Neural progenitor cell (in vitro differentiated cells): ENCODE measurements at regions not wholly inside any gene's neighbourhood (a gene's known extent, or its start where the extent isn't known, plus 50 kb on each side); places are given as distances from the start of the nearest gene placed in this dataset.

Source experiments
- DNase-seq: peaks from one replicate; pipeline ENCODE4 v3.0.0-alpha.2; 2016; ENCODE audit warnings: low spot score
- H2AFZ ChIP-seq: fragments of 200-600 bp; sonication (generic); replicated peaks from 2 replicates; pipeline ENCODE4 v1.6.1; 2016; ENCODE audit warnings: antibody characterized with exemption
- H3F3A ChIP-seq: fragments of 200-600 bp; sonication (generic); 2 replicates; pipeline ENCODE4 v1.6.1; 2016; ENCODE audit warnings: antibody characterized with exemption, low read depth
- H3K27ac ChIP-seq: fragments of 200-600 bp; sonication (generic); 2 replicates; pipeline ENCODE4 v1.5.1; 2016; ENCODE audit warnings: mild to moderate bottlenecking
- H3K27me3 ChIP-seq: fragments of 200-600 bp; sonication (generic); 2 replicates; pipeline ENCODE4 v1.6.1; 2016; ENCODE audit warnings: mild to moderate bottlenecking, moderate library complexity
- H3K36me3 ChIP-seq: fragments of 200-600 bp; sonication (generic); 2 replicates; pipeline ENCODE4 v1.5.1; 2016
- H3K4me1 ChIP-seq: fragments of 200-600 bp; sonication (generic); 2 replicates; pipeline ENCODE4 v1.6.1; 2016; ENCODE audit warnings: mixed run types
- H3K4me2 ChIP-seq: fragments of 200-600 bp; sonication (generic); 2 replicates; pipeline ENCODE4 v1.6.1; 2016
- H3K4me3 ChIP-seq: fragments of 200-600 bp; sonication (generic); 2 replicates; pipeline ENCODE4 v1.5.1; 2016
- H3K79me2 ChIP-seq: fragments of 200-600 bp; sonication (generic); 2 replicates; pipeline ENCODE4 v1.6.1; 2016; ENCODE audit warnings: low read depth
- H3K9ac ChIP-seq: fragments of 200-600 bp; sonication (generic); 2 replicates; pipeline ENCODE4 v1.6.1; 2016
- H3K9me3 ChIP-seq: fragments of 200-600 bp; sonication (generic); 2 replicates; pipeline ENCODE4 v1.5.1; 2016; ENCODE audit warnings: low read depth
- H4K20me1 ChIP-seq: fragments of 200-600 bp; sonication (generic); 2 replicates; pipeline ENCODE4 v1.6.1; 2016; ENCODE audit warnings: low read depth
- H3K27ac Mint-ChIP-seq: 3 replicates; pipeline ENCODE4 v1.8.0; 2021; ENCODE audit warnings: mixed read lengths
- H3K27me3 Mint-ChIP-seq: 2 replicates; pipeline ENCODE4 v1.8.0; 2022; ENCODE audit warnings: low read depth, mild to moderate bottlenecking, inconsistent platforms, moderate library complexity, mixed read lengths; ENCODE audit not compliant: insufficient read depth
- H3K36me3 Mint-ChIP-seq: 3 replicates; pipeline ENCODE4 v1.8.0; 2021; ENCODE audit warnings: mixed read lengths
- H3K4me1 Mint-ChIP-seq: 3 replicates; pipeline ENCODE4 v1.8.0; 2021; ENCODE audit warnings: mixed read lengths
- H3K4me3 Mint-ChIP-seq: 3 replicates; pipeline ENCODE4 v1.8.0; 2021; ENCODE audit warnings: mild to moderate bottlenecking, moderate library complexity, mixed read lengths
- H3K9me3 Mint-ChIP-seq: 3 replicates; pipeline ENCODE4 v1.8.0; 2020; ENCODE audit warnings: mixed read lengths
- CTCF ChIP-seq: fragments of 200-600 bp; sonication (generic); IDR thresholded peaks from 2 replicates; pipeline ENCODE4 v1.5.1; 2017; ENCODE audit warnings: antibody characterized with exemption, mild to moderate bottlenecking
- EZH2 ChIP-seq: fragments of 200-600 bp; sonication (generic); IDR thresholded peaks from 2 replicates; pipeline ENCODE4 v1.6.1; 2017; ENCODE audit warnings: antibody characterized with exemption, mild to moderate bottlenecking, moderate library complexity
- EZH2phosphoT487 ChIP-seq: fragments of 200-600 bp; sonication (generic); IDR thresholded peaks from 2 replicates; pipeline ENCODE4 v1.6.1; 2017; ENCODE audit warnings: antibody characterized with exemption

DNA sequence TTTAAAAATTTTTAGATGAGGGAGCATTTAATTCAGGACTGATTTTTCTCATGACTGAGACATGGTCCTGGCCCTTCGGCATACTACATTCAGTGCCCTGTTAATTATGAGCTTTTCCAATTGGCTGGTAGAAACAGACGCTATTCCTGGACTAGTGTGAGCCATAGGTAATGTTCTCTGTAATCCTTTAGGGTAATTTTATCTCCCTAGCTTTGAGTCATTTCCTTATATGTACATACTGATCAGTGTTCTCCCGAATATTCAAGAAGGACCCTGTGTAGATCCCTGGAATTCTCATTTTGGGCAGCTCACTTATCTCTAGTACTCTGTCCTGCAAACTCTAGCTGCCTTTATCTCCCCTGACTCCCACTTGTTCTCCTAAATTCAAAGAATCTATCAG is 92.6 kb upstream of the NPY start:
- no peak overlapping the region for H3K4me3 ChIP-seq
- no peak overlapping the region for H3K4me3 Mint-ChIP-seq
- H2AFZ ChIP-seq, result no peak overlapping the region
- H3K79me2 ChIP-seq, result no peaks in the 10 kb centered on the region
- H3K36me3 ChIP-seq, result no peaks in the 10 kb centered on the region
- DNase-seq, result no peak
- H3K9me3 ChIP-seq, result no peaks in the 10 kb centered on the region
- no peaks in the 10 kb centered on the region for H3K4me1 ChIP-seq
- H3K36me3 Mint-ChIP-seq, result no peaks in the 10 kb centered on the region
- no peak overlapping the region for H3K4me2 ChIP-seq
- H3K4me1 Mint-ChIP-seq, result no peaks in the 10 kb centered on the region
- no peaks in the 10 kb centered on the region for H3F3A ChIP-seq
- H3K27me3 ChIP-seq, result no peaks in the 10 kb centered on the region
- no peak for TF ChIP-seq EZH2phosphoT487
- no peak for TF ChIP-seq EZH2
- TF ChIP-seq CTCF, result no peak
- no peaks in the 10 kb centered on the region for H4K20me1 ChIP-seq
- H3K27ac ChIP-seq, result no peak overlapping the region
- no peaks in the 10 kb centered on the region for H3K27me3 Mint-ChIP-seq
- H3K9ac ChIP-seq, result no peak overlapping the region
- no peak overlapping the region for H3K27ac Mint-ChIP-seq
- peaks cover 2% of the 10 kb centered on the region for H3K9me3 Mint-ChIP-seq

GRCh38 chr7:24192053-24192452 is 91.9 kb upstream of the NPY start:
- no peak for DNase-seq
- Mint-ChIP-seq H3K27me3 (no peaks in the 10 kb centered on the region), H3K27ac (no peak overlapping the region)

GRCh38 chr7:24192691-24193090 is 91.3 kb upstream of the NPY start:
- H3K27ac Mint-ChIP-seq, result no peak overlapping the region
- Histone ChIP-seq H3K9me3 (no peaks in the 10 kb centered on the region), H3K79me2 (no peaks in the 10 kb centered on the region), H3K27me3 (no peaks in the 10 kb centered on the region), H3K36me3 (no peaks in the 10 kb centered on the region), H3K27ac (no peak overlapping the region), H3F3A (no peaks in the 10 kb centered on the region), H3K9ac (no peak overlapping the region), H3K4me3 (no peak overlapping the region), H3K4me1 (no peaks in the 10 kb centered on the region), H4K20me1 (no peaks in the 10 kb centered on the region), H3K4me2 (no peak overlapping the region), H2AFZ (no peak overlapping the region)
- TF ChIP-seq EZH2 (no peak), EZH2phosphoT487 (no peak), CTCF (no peak)
- no peak overlapping the region for H3K4me3 Mint-ChIP-seq
- no peaks in the 10 kb centered on the region for H3K36me3 Mint-ChIP-seq
- DNase-seq, result no peak
- H3K4me1 Mint-ChIP-seq, result no peaks in the 10 kb centered on the region
- peaks cover 2% of the 10 kb centered on the region for H3K9me3 Mint-ChIP-seq
- H3K27me3 Mint-ChIP-seq, result peaks cover 2% of the 10 kb centered on the region

More at GRCh38 chr7:24192053-24192452, 91.9 kb upstream of the NPY start:
- no peaks in the 10 kb centered on the region for H3K9me3 ChIP-seq
- TF ChIP-seq EZH2phosphoT487, result no peak
- H3K27ac ChIP-seq, result no peak overlapping the region
- H3K9ac ChIP-seq, result no peak overlapping the region
- no peaks in the 10 kb centered on the region for H3F3A ChIP-seq
- Mint-ChIP-seq H3K9me3 (peaks cover 2% of the 10 kb centered on the region), H3K36me3 (no peaks in the 10 kb centered on the region), H3K4me1 (no peaks in the 10 kb centered on the region), H3K4me3 (no peak overlapping the region)
- H3K79me2 ChIP-seq, result no peaks in the 10 kb centered on the region
- H2AFZ ChIP-seq, result no peak overlapping the region
- H3K4me2 ChIP-seq, result no peak overlapping the region
- no peaks in the 10 kb centered on the region for H3K4me1 ChIP-seq
- H3K36me3 ChIP-seq, result no peaks in the 10 kb centered on the region
- H3K27me3 ChIP-seq, result no peaks in the 10 kb centered on the region
- H3K4me3 ChIP-seq, result no peak overlapping the region
- H4K20me1 ChIP-seq, result no peaks in the 10 kb centered on the region

GRCh38 chr7:24197852-24198251 is 86.1 kb upstream of the NPY start:
- Histone ChIP-seq H3K27me3 (no peaks in the 10 kb centered on the region), H4K20me1 (no peaks in the 10 kb centered on the region), H3F3A (no peaks in the 10 kb centered on the region), H3K9me3 (no peaks in the 10 kb centered on the region), H3K4me1 (no peaks in the 10 kb centered on the region), H3K79me2 (no peaks in the 10 kb centered on the region), H3K36me3 (no peaks in the 10 kb centered on the region), H3K4me3 (no peak overlapping the region), H2AFZ (no peak overlapping the region), H3K9ac (no peak overlapping the region), H3K27ac (no peak overlapping the region), H3K4me2 (no peak overlapping the region)
- DNase-seq, result no peak
- Mint-ChIP-seq H3K9me3 (no peaks in the 10 kb centered on the region), H3K36me3 (no peaks in the 10 kb centered on the region), H3K4me3 (no peak overlapping the region), H3K27me3 (peaks cover 2% of the 10 kb centered on the region), H3K4me1 (peaks cover 3% of the 10 kb centered on the region), H3K27ac (no peak overlapping the region)
- TF ChIP-seq EZH2, result no peak
- no peak for TF ChIP-seq CTCF
- TF ChIP-seq EZH2phosphoT487, result no peak
